SU-DHL-6 (cell line): ENCODE measurements at regions not wholly inside any gene's neighbourhood (a gene's known extent, or its start where the extent isn't known, plus 50 kb on each side); places are given as distances from the start of the nearest gene placed in this dataset.

ENCODE experiments used
- CTCF ChIP-seq: fragments of 200-600 bp; sonication (generic); IDR thresholded peaks from one replicate; pipeline ENCODE4 v1.5.1; 2017; ENCODE audit warnings: antibody characterized with exemption, mild to moderate bottlenecking, low read length, moderate library complexity; ENCODE audit not compliant: insufficient read depth, poor library complexity, severe bottlenecking
- EZH2phosphoT487 ChIP-seq: fragments of 200-600 bp; sonication (generic), shearing (Covaris generic); conservative IDR thresholded peaks from 2 replicates; pipeline ENCODE4 v1.6.1; 2018; ENCODE audit warnings: mild to moderate bottlenecking, antibody characterized with exemption, low read length, moderate library complexity, mixed read lengths

- TF ChIP-seq CTCF (no peak), EZH2phosphoT487 (no peak)
These were observed 429.8 kb upstream of the PDE3A start for GRCh38 chr12:19938491-19938890.
